ENCODE measurements at regions not wholly inside any gene's neighbourhood (a gene's known extent, or its start where the extent isn't known, plus 50 kb on each side); places are given as distances from the start of the nearest gene placed in this dataset.

GRCh38 chr10:120962756-120963593 lies 111.8 kb downstream of the WDR11 start:
- Mint-ChIP-seq H3K4me1 (no peaks in the 10 kb centered on the region), H3K27me3 (peaks cover 22% of the 10 kb centered on the region), H3K9me3 (ENCODE audit: insufficient read depth) (no peaks in the 10 kb centered on the region), H3K4me3 (no peak overlapping the region), H3K27ac (no peak overlapping the region)
- Histone ChIP-seq H3K27ac (ENCODE audit: low read length in 2 of 2) (no peak overlapping the region), H3K4me3 (ENCODE audit: control extremely low read depth in 1 of 5, extremely low read depth in 1 of 5, insufficient read depth in 1 of 5, low read depth in 2 of 5, low read length in 4 of 5) (no peak overlapping the region), H2AFZ (ENCODE audit: insufficient read depth, low read depth, low read length, poor library complexity, severe bottlenecking) (no peak overlapping the region), H4K20me1 (ENCODE audit: control insufficient read depth, insufficient read depth, low read length, poor library complexity, severe bottlenecking) (no peaks in the 10 kb centered on the region), H3K27me3 (replicated peaks in 1 of 4; ENCODE audit: control extremely low read depth in 1 of 4, control insufficient read depth in 3 of 4, insufficient read depth in 4 of 4, low read length in 3 of 4) (no peaks in the 10 kb centered on the region), H3K4me1 (ENCODE audit: control insufficient read depth in 2 of 2, insufficient read depth in 2 of 2, low read length in 2 of 2) (no peaks in the 10 kb centered on the region), H3K9me3 (ENCODE audit: control extremely low read depth in 1 of 3, control insufficient read depth in 2 of 3, insufficient read depth in 1 of 3, low read length in 2 of 3) (no peaks in the 10 kb centered on the region), H3K79me2 (ENCODE audit: control insufficient read depth, insufficient read depth, low read length) (no peaks in the 10 kb centered on the region), H3K4me2 (replicated peaks; ENCODE audit: low read depth, low read length, poor library complexity, severe bottlenecking) (no peak overlapping the region), H3K36me3 (replicated peaks in 1 of 2; ENCODE audit: control extremely low read depth in 1 of 2, control insufficient read depth in 1 of 2, extremely low read depth in 1 of 2, insufficient read depth in 2 of 2, low read length in 1 of 2) (no peaks in the 10 kb centered on the region), H3K9ac (ENCODE audit: low read length) (no peak overlapping the region)
- DNase-seq (no peak), ATAC-seq (ENCODE audit: low read depth) (no peak)
- WGBS (ENCODE audit: insufficient coverage), result 60% methylated on average over 20 of the region's 23 CpGs
- ChIA-PET POLR2A (no interaction called here), CTCF (no interaction called here)
- intact Hi-C loops (cut with micrococcal nuclease), result no loop called here
- TF ChIP-seq EZH2 (IDR thresholded peaks at IDR 0.05; ENCODE audit: borderline replicate concordance, insufficient read depth, low read depth, low read length, poor library complexity, severe bottlenecking), result no peak
- no peak for TF ChIP-seq CTCF (IDR thresholded peaks at IDR 0.05)

GRCh38 chr10:120963594-120964220 lies 112.5 kb downstream of the WDR11 start:
- 90% methylated on average over 3 of the region's 5 CpGs for WGBS (ENCODE audit: insufficient coverage)

More at GRCh38 chr10:120963594-120964220, 112.5 kb downstream of the WDR11 start:
- no peak overlapping the region for H3K4me3 ChIP-seq (ENCODE audit: control extremely low read depth in 1 of 5, extremely low read depth in 1 of 5, insufficient read depth in 1 of 5, low read depth in 2 of 5, low read length in 4 of 5)
- no peaks in the 10 kb centered on the region for H3K27me3 ChIP-seq (replicated peaks in 1 of 4; ENCODE audit: control extremely low read depth in 1 of 4, control insufficient read depth in 3 of 4, insufficient read depth in 4 of 4, low read length in 3 of 4)
- H3K4me2 ChIP-seq (replicated peaks; ENCODE audit: low read depth, low read length, poor library complexity, severe bottlenecking), result no peak overlapping the region
- peaks cover 25% of the 10 kb centered on the region for H3K27me3 Mint-ChIP-seq
- no peaks in the 10 kb centered on the region for H3K9me3 Mint-ChIP-seq (ENCODE audit: insufficient read depth)
- CTCF ChIA-PET, result no interaction called here
- no peak overlapping the region for H3K27ac Mint-ChIP-seq
- H2AFZ ChIP-seq (ENCODE audit: insufficient read depth, low read depth, low read length, poor library complexity, severe bottlenecking), result no peak overlapping the region
- H3K79me2 ChIP-seq (ENCODE audit: control insufficient read depth, insufficient read depth, low read length), result no peaks in the 10 kb centered on the region
- DNase-seq (no peak), ATAC-seq (ENCODE audit: low read depth) (no peak)
- H4K20me1 ChIP-seq (ENCODE audit: control insufficient read depth, insufficient read depth, low read length, poor library complexity, severe bottlenecking), result no peaks in the 10 kb centered on the region
- H3K9me3 ChIP-seq (ENCODE audit: control extremely low read depth in 1 of 3, control insufficient read depth in 2 of 3, insufficient read depth in 1 of 3, low read length in 2 of 3), result no peaks in the 10 kb centered on the region
- H3K9ac ChIP-seq (ENCODE audit: low read length), result no peak overlapping the region
- no peak for TF ChIP-seq CTCF (IDR thresholded peaks at IDR 0.05)
- no peak for TF ChIP-seq EZH2 (IDR thresholded peaks at IDR 0.05; ENCODE audit: borderline replicate concordance, insufficient read depth, low read depth, low read length, poor library complexity, severe bottlenecking)
- H3K4me1 ChIP-seq (ENCODE audit: control insufficient read depth in 2 of 2, insufficient read depth in 2 of 2, low read length in 2 of 2), result no peaks in the 10 kb centered on the region
- no peaks in the 10 kb centered on the region for H3K4me1 Mint-ChIP-seq
- no peak overlapping the region for H3K4me3 Mint-ChIP-seq
- intact Hi-C loops (cut with micrococcal nuclease), result no loop called here
- POLR2A ChIA-PET, result no interaction called here
- H3K36me3 ChIP-seq (replicated peaks in 1 of 2; ENCODE audit: control extremely low read depth in 1 of 2, control insufficient read depth in 1 of 2, extremely low read depth in 1 of 2, insufficient read depth in 2 of 2, low read length in 1 of 2), result no peaks in the 10 kb centered on the region
- no peak overlapping the region for H3K27ac ChIP-seq (ENCODE audit: low read length in 2 of 2)

Measured in B cell (primary cell).